CD4-positive, CD25-positive, alpha-beta regulatory T cell (primary cell): ENCODE measurements at regions not wholly inside any gene's neighbourhood (a gene's known extent, or its start where the extent isn't known, plus 50 kb on each side); places are given as distances from the start of the nearest gene placed in this dataset.
"Not testable (repeated sequence)": the region's sequence is repeated elsewhere in the genome, so short reads cannot be mapped to it uniquely, and the experiment has no call there.

Experiments used
- ATAC-seq, 2 donors: fragments of 150-1000 bp; cut with Tn5 transposase; one replicate each; pipeline ENCODE4 v1.10.0; 2021; ENCODE audit warnings: low read depth in 2 of 2, moderate number of reproducible peaks in 2 of 2, moderate library complexity in 1 of 2
- DNase-seq, 3 donors: peaks; one replicate each; pipeline versions ENCODE4 v3.0.0 to v3.0.0-alpha.2; 2012 to 2022; ENCODE audit warnings: mixed read lengths in 1 of 3
- H3K27ac ChIP-seq: one replicate; pipeline ENCODE4 v1.7.0; 2013; ENCODE audit warnings: mild to moderate bottlenecking, low read length; ENCODE audit not compliant: insufficient read depth, poor library complexity, severe bottlenecking
- H3K27me3 ChIP-seq: one replicate; pipeline ENCODE4 v1.7.0; 2013; ENCODE audit warnings: low read length; ENCODE audit not compliant: control insufficient read depth, insufficient read depth
- H3K36me3 ChIP-seq: one replicate; pipeline ENCODE4 v1.7.0; 2013; ENCODE audit warnings: mild to moderate bottlenecking, low read length, moderate library complexity; ENCODE audit not compliant: control insufficient read depth, insufficient read depth
- H3K4me1 ChIP-seq: 2 replicates; pipeline ENCODE4 v1.7.0; 2013; ENCODE audit warnings: mild to moderate bottlenecking, low read length; ENCODE audit not compliant: insufficient read depth, control insufficient read depth, poor library complexity, severe bottlenecking
- H3K4me3 ChIP-seq: one replicate; pipeline ENCODE4 v1.7.0; 2013; ENCODE audit warnings: low read depth, mild to moderate bottlenecking, low read length, moderate library complexity
- H3K9me3 ChIP-seq, 2 experiments: 1 replicate in 1 of 2; 2 replicates in 1 of 2; pipeline ENCODE4 v1.7.0; 2013; ENCODE audit warnings: low read length in 2 of 2, mild to moderate bottlenecking in 1 of 2, moderate library complexity in 1 of 2; ENCODE audit not compliant: control insufficient read depth in 2 of 2
- H3K27ac Mint-ChIP-seq, 3 donors: one replicate each; pipeline ENCODE4 v1.8.0; 2020 to 2022; ENCODE audit warnings: mild to moderate bottlenecking in 3 of 3, mixed read lengths in 3 of 3, moderate library complexity in 2 of 3
- H3K27me3 Mint-ChIP-seq: one replicate; pipeline ENCODE4 v1.8.0; 2022; ENCODE audit warnings: mild to moderate bottlenecking, mixed read lengths
- H3K36me3 Mint-ChIP-seq: one replicate; pipeline ENCODE4 v1.8.0; 2020; ENCODE audit warnings: mixed read lengths
- H3K4me1 Mint-ChIP-seq, 4 donors: one replicate each; pipeline ENCODE4 v1.8.0; 2020 to 2022; ENCODE audit warnings: mixed read lengths in 4 of 4, mild to moderate bottlenecking in 1 of 4
- H3K4me3 Mint-ChIP-seq, 4 donors: one replicate each; pipeline ENCODE4 v1.8.0; 2020 to 2022; ENCODE audit warnings: mild to moderate bottlenecking in 4 of 4, mixed read lengths in 4 of 4, moderate library complexity in 3 of 4
- H3K9me3 Mint-ChIP-seq, 7 donors: one replicate each; pipeline ENCODE4 v1.8.0; 2020 to 2022; ENCODE audit warnings: mixed read lengths in 7 of 7, mild to moderate bottlenecking in 3 of 7, moderate library complexity in 2 of 7

DNA sequence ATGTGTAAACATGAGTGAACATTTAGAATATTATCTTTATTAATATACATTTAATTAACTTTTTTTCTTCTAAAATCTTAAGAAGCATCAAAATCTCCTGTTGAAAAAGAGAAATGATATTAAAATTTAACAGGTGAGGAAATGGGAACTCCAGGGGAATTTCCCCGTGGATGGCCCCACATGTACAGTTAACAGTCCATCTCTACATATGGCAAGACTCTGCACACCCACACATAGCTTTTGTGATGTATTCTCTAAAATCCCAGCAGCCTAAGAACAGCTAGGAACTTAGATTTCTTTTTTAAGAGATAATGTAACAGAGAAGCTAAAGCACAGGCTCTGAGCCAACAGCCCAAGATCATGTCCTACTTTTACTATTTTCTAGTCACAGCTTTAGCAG lies 556.3 kb upstream of the RGMB start:
- DNase-seq, result no peak
- Mint-ChIP-seq H3K36me3 (no peaks in the 10 kb centered on the region), H3K27me3 (no peaks in the 10 kb centered on the region), H3K9me3 (peaks cover 0 to 2% (median 0%) of the 10 kb centered on the region in 7 donors), H3K4me3 (no peak overlapping the region), H3K27ac (no peak overlapping the region), H3K4me1 (peaks cover 0 to 5% (median 3%) of the 10 kb centered on the region in 4 donors)
- H3K27ac ChIP-seq, result no peak overlapping the region
- H3K9me3 ChIP-seq, result no peaks in the 10 kb centered on the region
- no peaks in the 10 kb centered on the region for H3K4me1 ChIP-seq
- H3K36me3 ChIP-seq, result no peaks in the 10 kb centered on the region
- no peaks in the 10 kb centered on the region for H3K27me3 ChIP-seq
- no peak for ATAC-seq
- no peak overlapping the region for H3K4me3 ChIP-seq

DNA sequence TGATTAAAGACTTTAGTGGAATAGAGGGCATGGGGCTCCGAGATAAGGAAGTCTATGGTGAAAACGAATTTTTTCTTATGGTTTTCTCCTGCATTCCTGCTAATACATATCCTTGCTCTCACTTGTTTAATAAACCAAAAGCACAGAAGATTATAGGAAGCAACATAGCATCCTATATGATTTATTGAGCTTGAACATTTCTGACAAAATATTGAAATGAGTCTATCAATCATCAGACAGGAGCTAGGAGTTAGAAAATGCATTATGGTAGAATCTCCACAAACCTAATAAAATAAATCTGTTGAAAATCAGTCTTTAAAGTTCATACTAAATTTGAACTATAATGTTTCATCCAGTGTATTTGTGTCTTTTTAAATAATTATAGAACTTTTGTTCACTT lies 554.6 kb upstream of the RGMB start:
- no peaks in the 10 kb centered on the region for H3K27me3 ChIP-seq
- no peak overlapping the region for H3K4me3 Mint-ChIP-seq
- H3K27ac ChIP-seq, result no peak overlapping the region
- H3K36me3 ChIP-seq, result no peaks in the 10 kb centered on the region
- H3K4me1 ChIP-seq, result no peaks in the 10 kb centered on the region
- H3K27ac Mint-ChIP-seq, result no peak overlapping the region
- no peak overlapping the region for H3K4me3 ChIP-seq
- DNase-seq (no peak), ATAC-seq (no peak)
- H3K9me3 Mint-ChIP-seq, result peaks cover 0 to 2% (median 0%) of the 10 kb centered on the region in 7 donors
- no peaks in the 10 kb centered on the region for H3K27me3 Mint-ChIP-seq
- H3K4me1 Mint-ChIP-seq, result peaks cover 0 to 5% (median 3%) of the 10 kb centered on the region in 4 donors
- no peaks in the 10 kb centered on the region for H3K36me3 Mint-ChIP-seq
- H3K9me3 ChIP-seq, result no peaks in the 10 kb centered on the region

DNA sequence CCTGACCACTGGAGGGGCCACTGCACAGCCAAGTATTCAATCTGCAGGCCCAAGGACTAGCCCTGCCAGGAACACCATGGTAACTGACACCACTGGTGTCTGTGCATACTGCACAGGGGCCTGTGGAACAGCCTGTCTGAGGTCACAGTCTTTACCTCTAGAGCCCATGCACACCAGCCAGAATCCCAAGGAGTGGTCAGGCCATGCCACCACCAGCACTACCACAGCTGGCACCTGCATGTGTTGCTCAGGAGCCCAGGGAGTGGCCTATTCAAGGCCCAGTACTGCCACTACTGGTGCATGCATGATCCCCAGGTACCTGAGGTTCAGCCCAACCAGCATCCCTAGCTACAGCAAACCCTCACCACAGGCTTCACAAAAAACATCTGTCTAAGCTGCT lies 546.0 kb upstream of the RGMB start:
- H3K4me1 Mint-ChIP-seq, result no peaks in the 10 kb centered on the region
- H3K9me3 Mint-ChIP-seq, result peaks cover 0 to 15% (median 5%) of the 10 kb centered on the region in 7 donors
- Histone ChIP-seq H3K27me3 (no peaks in the 10 kb centered on the region), H3K27ac (no peak overlapping the region), H3K4me1 (no peaks in the 10 kb centered on the region), H3K4me3 (no peak overlapping the region), H3K36me3 (no peaks in the 10 kb centered on the region), H3K9me3 (peaks cover 0 to 5% of the 10 kb centered on the region in 2 experiments)
- H3K4me3 Mint-ChIP-seq, result no peak overlapping the region
- no peaks in the 10 kb centered on the region for H3K36me3 Mint-ChIP-seq
- no peak for DNase-seq
- H3K27ac Mint-ChIP-seq, result no peak overlapping the region
- no peaks in the 10 kb centered on the region for H3K27me3 Mint-ChIP-seq
- no peak for ATAC-seq

DNA sequence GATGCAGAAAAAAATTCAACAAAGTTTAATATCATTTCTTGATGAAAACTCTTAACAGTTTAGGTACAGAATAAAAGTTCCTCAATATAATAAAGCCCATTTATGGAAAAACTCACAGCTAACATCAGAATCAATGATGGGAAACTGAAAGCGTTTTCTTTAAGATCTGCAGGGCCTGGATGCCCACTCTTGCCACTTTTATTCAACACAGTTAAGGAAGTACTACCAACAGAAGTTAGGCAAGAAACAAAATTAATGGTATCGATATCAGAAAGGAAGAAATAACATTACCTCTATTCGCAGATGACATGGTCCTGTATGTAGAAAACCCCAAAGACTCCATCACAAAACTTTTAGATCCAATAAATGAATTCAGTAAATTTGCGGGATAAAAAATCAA lies 542.4 kb upstream of the RGMB start:
- Mint-ChIP-seq H3K27ac (no peak overlapping the region), H3K4me3 (no peak overlapping the region), H3K9me3 (peaks cover 2 to 21% (median 8%) of the 10 kb centered on the region in 7 donors), H3K36me3 (no peaks in the 10 kb centered on the region), H3K4me1 (no peaks in the 10 kb centered on the region), H3K27me3 (no peaks in the 10 kb centered on the region)
- Histone ChIP-seq H3K4me1 (no peaks in the 10 kb centered on the region), H3K27ac (no peak overlapping the region), H3K4me3 (no peak overlapping the region), H3K27me3 (no peaks in the 10 kb centered on the region), H3K9me3 (peaks cover 0 to 5% of the 10 kb centered on the region in 2 experiments), H3K36me3 (no peaks in the 10 kb centered on the region)
- ATAC-seq (no peak), DNase-seq (peak in 1 of 3 donors; percentile 13)

DNA sequence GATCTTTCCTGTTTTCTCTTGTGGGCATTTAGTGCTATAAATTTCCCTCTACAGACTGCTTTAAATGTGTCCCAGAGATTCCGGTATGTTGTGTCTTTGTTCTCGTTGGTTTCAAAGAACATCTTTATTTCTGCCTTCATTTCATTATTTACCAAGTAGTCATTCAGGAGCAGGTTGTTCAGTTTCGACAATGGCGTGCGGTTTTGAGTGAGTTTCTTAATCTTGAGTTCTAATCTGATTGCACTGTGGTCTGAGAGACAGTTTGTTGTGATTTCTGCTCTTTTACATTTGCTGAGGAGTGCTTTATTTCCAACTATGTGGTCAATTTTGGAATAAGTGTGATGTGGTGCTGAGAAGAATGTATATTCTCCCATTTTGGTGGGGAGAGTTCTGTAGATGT lies 535.7 kb upstream of the RGMB start:
- not testable (repeated sequence) for H3K27me3 Mint-ChIP-seq, H3K36me3 ChIP-seq, DNase-seq, ATAC-seq, H3K36me3 Mint-ChIP-seq, H3K4me1 Mint-ChIP-seq, H3K27ac ChIP-seq, H3K4me3 ChIP-seq, H3K9me3 ChIP-seq, H3K4me3 Mint-ChIP-seq, H3K27ac Mint-ChIP-seq, H3K4me1 ChIP-seq, H3K27me3 ChIP-seq
- peaks cover 3 to 24% (median 11%) of the 10 kb centered on the region in 7 donors for H3K9me3 Mint-ChIP-seq

DNA sequence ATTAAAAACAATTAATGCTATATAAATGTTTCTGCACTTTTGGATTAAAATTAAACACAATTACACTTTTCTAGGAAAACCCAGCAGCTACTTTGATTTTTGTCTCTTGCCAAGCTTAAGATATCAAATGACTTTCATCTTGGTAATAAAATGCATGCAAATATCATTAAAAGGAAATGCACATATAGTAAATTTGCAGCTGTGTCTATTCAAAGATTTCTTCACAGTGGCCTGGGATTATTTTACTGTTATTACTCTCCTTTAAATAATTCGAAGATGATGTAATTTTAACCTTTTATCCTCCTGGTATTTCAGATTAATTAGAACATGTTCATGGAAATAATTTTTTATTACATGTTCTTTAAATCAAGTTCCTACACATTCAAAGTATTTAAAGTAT lies 529.5 kb upstream of the RGMB start:
- Mint-ChIP-seq H3K4me1 (no peaks in the 10 kb centered on the region), H3K36me3 (no peaks in the 10 kb centered on the region), H3K9me3 (peaks cover 0 to 8% (median 0%) of the 10 kb centered on the region in 7 donors), H3K27me3 (no peaks in the 10 kb centered on the region), H3K4me3 (no peak overlapping the region), H3K27ac (no peak overlapping the region)
- Histone ChIP-seq H3K9me3 (peaks cover 0 to 3% of the 10 kb centered on the region in 2 experiments), H3K4me1 (no peaks in the 10 kb centered on the region), H3K36me3 (no peaks in the 10 kb centered on the region), H3K27ac (no peak overlapping the region), H3K4me3 (no peak overlapping the region), H3K27me3 (no peaks in the 10 kb centered on the region)
- DNase-seq (no peak), ATAC-seq (no peak)

DNA sequence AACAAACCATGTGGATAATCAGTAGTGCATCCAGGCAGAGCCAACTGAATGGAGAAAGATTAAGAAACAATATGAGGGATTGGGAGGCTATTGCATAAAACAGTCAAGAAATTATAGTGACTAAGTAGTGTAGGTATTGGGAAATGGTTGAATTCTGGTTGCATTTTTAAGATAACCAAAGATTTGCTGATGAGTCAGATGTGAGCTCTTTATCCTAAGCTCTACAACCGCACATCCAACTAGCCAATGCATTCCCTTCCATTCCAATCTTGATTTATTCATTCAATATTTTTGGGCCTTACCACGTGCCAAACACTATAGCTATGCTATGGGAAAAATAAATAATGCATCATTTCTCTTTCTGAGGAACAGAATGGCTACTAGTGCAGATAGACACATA lies 524.5 kb upstream of the RGMB start:
- no peak for DNase-seq
- no peak for ATAC-seq
- no peak overlapping the region for H3K27ac Mint-ChIP-seq

DNA sequence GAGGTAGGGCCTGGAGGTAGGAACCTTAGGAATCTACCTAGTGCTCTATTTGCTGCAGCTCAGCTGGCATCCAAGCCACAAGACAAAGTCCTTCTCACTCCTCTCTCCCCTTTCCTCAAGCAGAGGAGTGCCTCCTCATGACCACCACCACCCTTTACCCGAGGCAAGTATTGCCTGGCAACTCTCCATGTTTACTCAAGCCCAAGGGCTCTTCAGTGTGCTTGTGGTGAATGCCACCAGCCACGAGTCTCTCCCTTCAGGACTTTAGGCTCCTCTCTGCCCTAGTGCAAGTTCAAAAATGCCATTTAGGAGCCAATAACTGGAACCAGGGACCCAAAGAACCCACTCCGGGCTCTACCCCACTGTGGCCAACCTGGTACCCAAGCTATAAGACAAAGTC lies 514.5 kb upstream of the RGMB start:
- Mint-ChIP-seq H3K36me3 (no peaks in the 10 kb centered on the region), H3K9me3 (peaks cover 0 to 2% (median 0%) of the 10 kb centered on the region in 7 donors), H3K27ac (no peak overlapping the region), H3K4me1 (no peaks in the 10 kb centered on the region), H3K27me3 (no peaks in the 10 kb centered on the region), H3K4me3 (no peak overlapping the region)
- H3K36me3 ChIP-seq, result no peaks in the 10 kb centered on the region
- no peaks in the 10 kb centered on the region for H3K27me3 ChIP-seq
- H3K9me3 ChIP-seq, result no peaks in the 10 kb centered on the region
- H3K27ac ChIP-seq, result no peak overlapping the region
- ATAC-seq (no peak), DNase-seq (no peak)
- H3K4me1 ChIP-seq, result no peaks in the 10 kb centered on the region
- no peak overlapping the region for H3K4me3 ChIP-seq

More for the DNA sequence above, 524.5 kb upstream of the RGMB start:
- no peaks in the 10 kb centered on the region for H3K9me3 ChIP-seq
- no peak overlapping the region for H3K27ac ChIP-seq
- no peak overlapping the region for H3K4me3 Mint-ChIP-seq
- no peaks in the 10 kb centered on the region for H3K4me1 ChIP-seq
- H3K36me3 ChIP-seq, result no peaks in the 10 kb centered on the region
- H3K36me3 Mint-ChIP-seq, result no peaks in the 10 kb centered on the region
- no peaks in the 10 kb centered on the region for H3K27me3 ChIP-seq
- H3K27me3 Mint-ChIP-seq, result no peaks in the 10 kb centered on the region
- peaks cover 0 to 3% (median 0%) of the 10 kb centered on the region in 7 donors for H3K9me3 Mint-ChIP-seq
- no peaks in the 10 kb centered on the region for H3K4me1 Mint-ChIP-seq
- H3K4me3 ChIP-seq, result no peak overlapping the region
